ENCODE measurements at regions not wholly inside any gene's neighbourhood (a gene's known extent, or its start where the extent isn't known, plus 50 kb on each side); places are given as distances from the start of the nearest gene placed in this dataset.
"Not testable (repeated sequence)": the region's sequence is repeated elsewhere in the genome, so short reads cannot be mapped to it uniquely, and the experiment has no call there.

DNA sequence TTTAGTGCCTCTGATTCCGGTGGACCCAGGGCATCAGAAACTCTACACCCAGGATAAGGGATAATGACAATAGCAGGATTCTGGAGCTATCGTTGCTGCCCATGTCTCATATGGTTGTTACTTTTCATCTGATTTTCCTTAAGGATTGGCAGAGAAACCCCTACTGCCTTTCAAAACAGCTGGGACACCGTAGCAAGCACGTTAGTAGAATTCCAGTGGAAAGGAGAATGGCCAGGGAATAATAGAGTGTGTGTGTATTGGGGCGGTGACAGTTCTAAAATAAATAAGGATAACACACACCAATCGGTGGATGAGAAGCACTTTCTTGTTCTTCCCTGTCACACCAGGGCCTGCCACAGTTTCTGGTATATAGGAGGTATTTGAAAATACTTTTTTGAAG lies 251.8 kb downstream of the HAPSTR1 start:
- DNase-seq (ENCODE audit: low spot score), result no peak

DNA sequence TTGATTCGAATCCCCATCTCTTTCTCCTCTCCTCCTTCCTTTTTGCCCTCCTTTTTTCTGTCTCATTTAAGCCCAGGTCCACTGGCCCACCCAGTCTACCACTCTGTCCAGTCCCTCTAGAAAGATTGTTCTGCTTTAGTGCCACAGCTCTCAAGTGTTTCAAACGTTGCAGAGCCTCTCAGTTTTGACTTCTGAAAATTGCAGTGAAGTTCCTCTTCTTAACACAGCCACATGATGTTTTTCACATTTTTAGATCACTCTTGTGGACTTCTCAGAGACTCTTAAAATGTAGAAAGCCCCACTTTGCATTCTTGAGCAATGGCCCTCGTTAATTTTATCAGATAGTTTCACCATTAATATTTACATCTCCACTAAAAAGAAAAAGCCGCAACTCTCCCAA lies 253.1 kb downstream of the HAPSTR1 start:
- DNase-seq (ENCODE audit: low spot score), result no peak

DNA sequence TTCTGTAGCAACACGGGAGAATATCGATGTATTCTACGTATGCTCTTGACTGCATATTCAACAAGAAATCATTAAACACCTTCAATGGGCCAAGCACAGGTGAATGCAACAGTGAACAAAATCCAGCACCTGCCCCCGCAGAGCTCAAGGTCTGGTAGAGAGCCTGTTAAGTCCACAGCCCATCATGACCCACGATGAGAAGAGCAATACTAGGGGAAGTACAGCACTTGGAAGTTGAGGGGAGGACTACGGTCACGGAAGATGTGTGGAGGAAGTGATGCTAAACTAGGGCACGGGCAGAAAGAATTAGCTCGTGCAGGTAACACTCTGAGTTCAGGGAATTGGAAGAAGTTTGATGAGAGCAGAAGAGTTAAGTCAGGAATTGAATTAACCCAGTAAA lies 253.6 kb downstream of the HAPSTR1 start:
- no peak for DNase-seq (ENCODE audit: low spot score)

DNA sequence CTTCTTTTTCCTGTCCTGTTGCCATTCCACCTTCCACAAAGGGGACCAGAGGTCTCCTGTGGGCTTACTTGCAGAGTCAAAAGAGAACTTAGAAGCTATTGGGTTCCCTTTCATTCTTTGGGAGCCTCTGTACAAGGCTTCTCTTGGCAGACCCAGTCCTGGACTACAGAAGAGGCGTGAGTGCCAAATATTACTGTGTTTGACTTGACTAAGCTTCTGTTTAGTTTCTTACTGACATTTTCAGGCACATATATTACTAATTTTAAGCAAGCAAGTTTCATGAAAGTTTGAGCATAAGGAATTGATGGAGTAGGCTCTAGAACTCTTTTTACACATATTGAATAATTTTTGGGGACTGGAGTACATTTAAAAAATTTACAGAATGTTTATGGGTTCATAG lies 254.4 kb downstream of the HAPSTR1 start:
- DNase-seq (ENCODE audit: low spot score), result no peak

DNA sequence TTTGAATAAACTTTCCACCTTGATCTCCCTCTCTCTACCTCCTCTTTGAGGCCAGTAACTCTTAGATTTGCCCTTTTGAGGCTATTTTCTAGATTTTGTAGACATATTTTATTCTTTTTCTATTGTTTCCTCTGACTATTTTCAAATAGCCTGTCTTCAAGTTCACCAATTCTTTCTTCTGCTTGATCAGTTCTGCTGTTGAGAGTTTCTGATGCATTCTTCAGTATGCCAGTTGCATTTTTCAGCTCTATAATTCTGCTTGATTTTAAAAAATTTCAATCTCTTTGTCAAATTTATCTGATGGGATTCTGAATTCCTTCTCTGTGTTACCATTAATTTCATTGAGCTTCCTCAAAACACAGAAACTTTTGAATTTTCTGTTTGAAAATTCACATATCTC lies 257.5 kb downstream of the HAPSTR1 start:
- DNase-seq (ENCODE audit: low spot score), result no peak

DNA sequence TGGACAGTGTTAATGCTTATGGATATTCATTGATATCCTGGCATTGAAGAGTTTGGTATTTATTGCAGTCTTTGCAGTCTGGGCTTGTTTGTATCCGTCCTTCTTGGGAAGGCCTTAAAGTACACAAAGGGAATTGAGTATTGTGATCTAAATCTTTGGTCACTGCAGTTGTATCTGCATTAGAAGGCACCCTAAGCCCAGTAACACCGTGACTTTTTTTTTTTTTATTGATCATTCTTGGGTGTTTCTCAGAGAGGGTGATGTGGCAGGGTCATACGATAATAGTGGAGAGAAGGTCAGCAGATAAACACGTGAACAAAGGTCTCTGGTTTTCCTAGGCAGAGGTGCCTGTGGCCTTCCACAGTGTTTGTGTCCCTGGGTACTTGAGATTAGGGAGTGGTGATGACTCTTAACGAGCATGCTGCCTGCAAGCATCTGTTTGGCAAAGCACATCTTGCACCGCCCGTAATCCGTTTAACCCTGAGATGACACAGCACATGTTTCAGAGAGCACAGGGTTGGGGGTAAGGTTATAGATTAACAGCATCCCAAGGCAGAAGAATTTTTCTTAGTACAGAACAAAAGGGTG lies 258.0 kb downstream of the HAPSTR1 start:
- not testable (repeated sequence) for DNase-seq (ENCODE audit: low spot score)

DNA sequence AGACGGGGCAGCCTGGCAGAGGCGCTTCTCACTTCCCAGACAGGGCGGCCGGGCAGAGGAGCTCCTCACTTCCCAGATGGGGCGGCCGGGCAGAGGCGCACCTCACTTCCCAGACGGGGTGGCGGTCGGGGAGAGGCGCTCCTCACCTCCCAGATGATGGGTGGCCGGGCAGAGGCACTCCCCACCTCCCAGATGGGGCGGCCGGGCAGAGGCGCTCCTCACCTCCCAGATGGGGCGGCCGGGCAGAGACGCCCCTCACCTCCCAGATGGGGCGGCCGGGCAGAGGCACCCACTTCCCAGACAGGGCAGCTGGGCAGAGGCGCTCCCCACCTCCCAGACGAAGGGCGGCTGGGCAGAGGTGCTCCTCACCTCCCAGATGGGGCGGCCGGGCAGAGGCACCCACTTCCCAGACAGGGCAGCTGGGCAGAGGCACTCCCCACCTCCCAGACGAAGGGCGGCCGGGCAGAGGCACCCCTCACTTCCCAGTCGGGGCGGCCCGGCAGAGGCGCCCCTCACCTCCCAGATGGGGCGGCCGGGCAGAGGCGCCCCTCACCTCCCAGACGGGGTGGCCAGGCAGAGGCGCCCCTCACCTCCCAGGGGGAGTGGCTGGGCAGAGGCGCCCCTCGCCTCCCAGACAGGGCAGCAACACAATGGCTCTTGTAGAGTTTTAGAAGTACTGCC lies 258.8 kb downstream of the HAPSTR1 start:
- not testable (repeated sequence) for DNase-seq (ENCODE audit: low spot score)

DNA sequence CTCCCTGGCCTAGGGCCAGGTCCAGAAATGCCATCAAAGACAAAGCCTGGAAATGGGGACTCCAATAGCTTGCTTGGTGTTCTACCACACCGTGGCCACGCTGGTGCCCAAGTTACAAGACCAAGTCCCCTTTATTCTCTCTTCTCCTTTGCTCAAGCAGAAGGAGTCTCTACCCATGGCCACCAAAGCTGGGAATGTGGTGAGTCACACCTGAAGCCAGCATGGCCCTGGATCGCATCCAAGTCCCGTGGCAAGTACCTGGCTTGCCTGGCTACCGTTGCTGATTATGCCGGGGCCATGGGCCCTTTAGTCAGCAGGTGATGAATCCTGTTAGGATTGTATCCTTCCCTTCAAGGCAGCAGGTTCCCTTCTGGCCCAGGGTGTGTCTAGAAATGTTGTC lies 260.0 kb downstream of the HAPSTR1 start:
- no peak for DNase-seq (ENCODE audit: low spot score)

DNA sequence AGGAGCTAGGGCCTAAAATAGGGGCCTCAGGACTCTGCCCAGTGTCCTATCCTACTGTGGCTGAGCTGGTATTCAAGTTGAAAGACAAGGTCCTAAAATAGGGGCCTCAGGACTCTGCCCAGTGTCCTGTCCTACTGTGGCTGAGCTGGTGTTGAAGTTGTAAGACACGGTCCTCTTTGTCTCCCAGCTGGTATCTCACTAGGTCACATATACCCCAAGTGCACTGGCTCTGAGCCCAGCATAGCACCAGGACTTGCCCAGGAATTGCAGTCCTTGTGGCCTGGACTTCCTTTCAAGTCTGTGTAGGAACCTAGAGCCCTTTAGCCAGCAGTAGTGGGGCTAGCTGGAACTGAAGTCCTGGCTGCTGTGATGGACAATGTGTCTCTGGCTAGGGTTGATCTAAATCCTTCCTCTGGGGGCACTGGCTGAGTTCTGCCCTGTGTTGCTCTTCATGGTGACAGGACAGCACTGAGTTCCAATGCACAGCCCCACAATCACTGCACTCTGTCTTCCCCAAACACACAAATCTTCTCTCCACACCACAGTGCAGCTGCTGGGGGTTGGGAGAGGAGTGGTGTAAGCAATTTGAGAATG lies 260.5 kb downstream of the HAPSTR1 start:
- no peak for DNase-seq (ENCODE audit: low spot score)

DNA sequence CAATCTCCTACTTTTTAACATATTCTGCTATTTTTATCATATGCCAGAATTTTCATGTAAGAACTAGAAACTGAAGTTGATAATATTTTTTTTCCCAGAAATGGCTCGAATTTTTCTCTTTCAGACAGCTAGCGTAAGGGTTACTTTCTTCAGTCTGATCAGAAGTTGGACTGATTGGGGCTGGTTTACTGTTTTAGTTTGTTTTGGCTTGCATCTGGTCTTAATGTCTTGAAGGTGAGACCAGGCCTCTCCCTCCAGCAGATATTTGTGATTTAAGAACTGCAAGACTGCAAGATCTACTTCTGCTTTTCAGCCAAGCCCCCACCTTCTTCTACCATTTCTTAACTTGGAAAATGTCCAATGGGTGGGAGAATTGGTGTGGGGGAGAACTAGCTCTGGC lies 266.4 kb downstream of the HAPSTR1 start:
- DNase-seq (ENCODE audit: low spot score), result no peak

DNA sequence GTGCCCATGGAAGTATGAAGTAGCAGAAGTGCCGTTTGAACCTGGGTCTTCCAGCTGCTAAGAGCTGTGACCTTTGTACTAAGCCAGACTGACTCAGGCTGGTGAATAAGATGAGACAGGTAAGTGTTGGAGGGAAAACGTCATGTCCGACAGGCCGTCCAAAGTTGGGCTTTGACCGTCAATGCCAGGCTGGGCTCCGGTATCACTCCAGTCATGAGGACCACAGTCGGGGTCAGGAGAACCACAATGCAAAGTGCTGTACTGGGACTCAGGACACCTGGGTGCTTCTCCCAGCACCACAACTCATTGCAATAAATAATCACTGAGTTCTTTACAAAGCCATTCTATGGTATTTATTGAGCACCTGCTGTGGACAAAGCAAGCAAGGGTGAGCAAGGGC lies 268.6 kb downstream of the HAPSTR1 start:
- DNase-seq (ENCODE audit: low spot score), result no peak

DNA sequence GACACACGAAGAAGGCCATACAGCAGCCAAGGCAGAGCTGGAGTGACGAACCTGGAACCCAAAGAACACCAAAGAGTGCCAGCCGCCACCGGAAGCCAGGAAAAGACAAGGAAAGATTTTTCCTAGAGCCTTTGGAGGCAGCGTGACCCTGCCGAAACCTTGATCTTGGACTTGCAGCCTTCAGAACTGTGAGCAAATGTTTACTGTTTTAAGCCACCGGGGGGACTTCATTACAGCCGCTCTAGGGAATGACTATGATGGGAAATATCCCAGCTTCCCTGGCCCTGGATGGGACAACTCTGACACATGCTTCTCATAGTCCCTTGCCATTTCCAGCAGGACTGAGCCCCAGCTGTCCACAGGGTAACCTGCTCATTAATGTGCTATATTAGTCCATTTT lies 270.6 kb downstream of the HAPSTR1 start:
- no peak for DNase-seq (ENCODE audit: low spot score)

DNA sequence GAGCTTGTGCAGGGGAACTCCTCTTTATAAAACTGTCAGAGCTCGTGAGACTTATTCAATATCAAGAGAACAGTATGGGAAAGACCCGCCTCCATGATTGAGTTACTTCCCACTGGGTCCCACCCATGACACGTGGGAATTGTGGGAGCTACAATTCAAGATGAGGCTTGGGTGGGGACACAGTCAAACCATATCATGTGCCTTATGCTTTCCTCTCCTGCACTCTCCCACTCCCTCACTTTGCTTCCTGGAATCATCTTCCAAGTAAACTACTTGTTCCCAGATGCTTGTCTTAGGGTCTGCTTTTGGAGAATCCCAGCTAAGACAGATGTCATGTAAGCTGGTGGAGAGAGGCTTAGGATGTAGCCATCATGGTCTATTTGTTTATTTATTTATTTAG lies 271.2 kb downstream of the HAPSTR1 start:
- no peak for DNase-seq (ENCODE audit: low spot score)

DNA sequence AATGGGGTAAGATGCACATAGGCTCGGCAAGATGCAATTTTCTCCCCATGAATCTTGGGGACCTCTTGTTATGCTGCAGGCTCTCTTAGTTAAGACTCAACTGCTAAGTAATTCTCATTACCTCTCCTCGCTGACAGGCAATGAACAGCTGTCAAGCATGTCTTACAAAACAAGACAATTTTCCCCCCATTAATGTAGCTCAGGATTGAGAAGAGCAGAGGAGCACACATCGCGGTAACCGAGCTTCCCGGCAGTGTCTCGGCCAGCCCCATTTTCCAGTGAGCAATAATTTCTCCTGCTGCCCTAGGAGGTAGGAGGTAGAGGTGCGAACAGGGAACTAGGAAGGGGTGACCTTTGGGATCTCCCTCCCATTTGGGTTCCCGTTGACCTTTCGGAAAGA lies 272.1 kb downstream of the HAPSTR1 start:
- no peak for DNase-seq (ENCODE audit: low spot score)

DNA sequence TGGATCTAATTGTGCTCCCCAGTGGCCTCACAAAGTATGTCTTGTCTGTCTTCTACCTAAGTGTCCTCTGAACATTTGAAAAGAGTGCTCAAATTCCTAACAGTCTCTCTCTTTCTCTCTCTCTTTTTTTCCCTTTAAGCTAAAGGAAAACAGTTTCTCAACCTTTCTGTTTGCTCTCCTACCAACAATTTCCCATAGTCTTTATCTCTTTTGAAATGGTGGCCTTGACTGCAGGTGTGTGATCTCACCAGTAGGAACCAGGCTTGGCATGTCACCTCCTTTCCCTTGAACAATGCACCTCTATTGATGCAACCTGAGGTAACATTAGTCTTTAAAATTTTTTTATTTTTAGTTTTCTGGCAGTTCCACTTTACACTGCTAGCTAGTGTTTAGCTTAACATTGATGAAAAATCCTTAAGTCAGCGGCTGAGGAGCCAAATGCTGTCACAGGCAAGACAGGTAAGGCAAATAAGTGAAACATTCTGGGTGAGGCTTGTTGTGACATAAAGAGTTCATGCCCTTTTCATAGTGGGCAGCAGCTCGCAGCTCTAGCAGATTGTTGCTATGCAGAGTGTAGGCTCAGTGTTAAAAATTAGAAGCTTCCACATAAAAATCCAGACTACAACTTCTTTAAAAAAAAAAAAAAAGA lies 273.4 kb downstream of the HAPSTR1 start:
- DNase-seq (ENCODE audit: low spot score), result no peak

DNA sequence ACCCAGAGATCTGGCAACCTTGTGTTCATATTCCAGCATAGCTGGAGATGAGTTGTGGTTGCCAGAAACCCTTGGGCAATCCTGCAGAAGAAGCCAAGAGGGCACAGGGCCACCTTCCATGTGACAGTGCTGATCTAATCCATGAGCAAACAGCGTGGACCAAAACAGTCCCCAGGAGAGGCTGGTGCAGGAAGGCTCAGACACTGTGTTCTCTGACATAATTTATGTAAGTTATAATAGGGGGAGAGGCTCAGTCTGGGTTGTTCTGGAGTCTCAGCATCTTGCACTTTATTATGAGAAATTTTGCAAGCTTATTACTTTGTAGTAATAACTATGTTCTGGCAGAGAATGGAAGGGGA lies 273.9 kb downstream of the HAPSTR1 start:
- no peak for DNase-seq (ENCODE audit: low spot score)

DNA sequence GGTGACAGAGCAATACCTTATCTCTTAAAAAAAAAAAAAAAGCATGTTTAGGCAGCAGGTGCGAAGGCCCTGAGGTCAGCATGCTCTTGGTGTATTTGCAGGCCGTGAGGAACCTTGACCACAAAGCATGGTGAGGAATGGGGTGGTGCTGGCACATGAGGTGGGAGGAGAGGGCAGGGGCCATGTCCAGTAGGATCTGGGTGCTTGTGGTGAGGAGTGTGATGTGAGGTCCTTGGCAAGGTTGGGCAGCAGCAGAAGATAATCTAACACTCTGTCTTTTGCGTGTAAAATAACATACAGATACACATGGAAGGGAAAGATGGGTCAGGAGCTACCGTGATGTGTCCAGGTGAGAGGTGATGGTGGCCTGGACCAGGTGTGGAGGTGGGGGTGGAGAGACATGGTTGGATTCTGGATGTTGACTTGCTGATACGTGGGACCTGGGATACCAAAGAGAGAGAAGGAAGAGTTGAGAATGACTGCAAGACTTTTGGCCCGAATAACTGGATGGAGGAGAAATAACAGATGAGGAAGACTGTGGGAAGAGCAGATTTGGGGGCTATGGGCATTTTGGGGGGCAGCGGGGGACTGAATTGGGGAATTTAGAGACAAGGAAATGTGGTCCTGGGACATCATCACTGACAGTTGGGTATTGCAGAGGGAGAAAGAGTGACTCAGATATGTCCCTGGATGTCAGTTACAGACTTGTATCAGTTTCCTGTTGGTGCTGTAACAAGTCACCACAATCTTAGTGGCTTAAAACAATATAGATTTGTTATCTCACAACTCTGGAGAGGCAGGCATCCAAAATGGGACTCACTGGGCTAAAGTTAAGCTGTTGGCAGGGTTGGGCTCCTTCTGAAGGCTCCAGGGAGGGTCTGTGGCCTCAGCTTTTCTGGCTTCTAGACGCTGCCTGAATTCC lies 274.9 kb downstream of the HAPSTR1 start:
- no peak for DNase-seq (ENCODE audit: low spot score)

DNA sequence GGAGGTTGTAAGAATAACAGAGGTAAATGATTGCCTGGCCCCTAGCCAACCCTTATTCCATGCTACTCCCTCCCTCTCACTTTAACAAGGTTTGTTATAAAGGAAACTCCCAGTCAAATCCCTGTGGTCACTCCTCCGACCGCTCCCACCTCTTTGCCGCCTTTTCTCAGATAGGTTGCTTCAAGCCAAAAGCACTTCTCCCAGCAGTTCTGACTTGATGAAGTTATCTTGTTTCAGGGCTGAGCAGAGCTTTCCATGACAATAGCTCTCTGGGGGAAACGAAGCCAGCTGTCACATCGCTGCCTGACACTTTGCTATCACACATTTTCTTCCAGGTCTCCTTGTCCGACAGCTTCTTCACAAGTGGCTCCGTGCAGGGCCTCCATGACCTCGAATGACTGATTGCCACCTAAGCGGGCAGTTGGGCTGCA lies 278.6 kb downstream of the HAPSTR1 start:
- DNase-seq (ENCODE audit: low spot score), result no peak

DNA sequence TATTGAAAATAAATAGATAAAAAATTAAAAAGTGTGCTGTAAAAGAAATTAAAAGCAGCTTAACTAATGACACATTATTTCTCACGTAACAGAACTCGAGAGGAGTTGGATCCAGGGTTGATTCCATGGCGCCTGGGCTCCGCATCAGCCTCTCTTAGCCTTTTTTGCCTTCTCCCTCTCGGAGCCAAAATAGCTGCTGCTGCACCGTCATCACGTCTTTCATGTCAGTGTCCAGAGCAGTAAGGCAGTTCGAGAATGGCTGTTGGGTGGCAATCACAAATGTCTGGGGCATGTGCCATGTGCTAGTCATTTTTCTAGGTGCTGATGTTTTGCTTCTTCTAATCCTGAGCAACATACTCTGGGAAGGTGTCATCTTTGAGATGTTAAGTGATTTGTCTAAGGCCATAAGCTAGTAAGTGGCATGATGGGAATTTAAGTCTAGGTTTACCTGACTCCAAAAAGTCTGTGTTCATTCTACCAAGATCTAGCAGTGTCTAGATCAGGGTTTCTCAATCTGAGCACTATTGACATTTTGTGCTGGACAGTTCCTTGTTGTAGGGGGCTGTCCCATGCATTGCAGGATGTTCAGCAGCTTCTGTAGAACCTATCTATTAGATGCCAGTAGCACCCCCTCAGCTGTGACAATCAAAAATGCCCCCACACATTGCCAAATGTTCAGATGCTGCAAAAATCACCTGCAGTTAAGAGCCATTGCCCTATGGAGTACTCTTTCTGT lies 280.4 kb downstream of the HAPSTR1 start:
- DNase-seq (ENCODE audit: low spot score), result no peak

DNA sequence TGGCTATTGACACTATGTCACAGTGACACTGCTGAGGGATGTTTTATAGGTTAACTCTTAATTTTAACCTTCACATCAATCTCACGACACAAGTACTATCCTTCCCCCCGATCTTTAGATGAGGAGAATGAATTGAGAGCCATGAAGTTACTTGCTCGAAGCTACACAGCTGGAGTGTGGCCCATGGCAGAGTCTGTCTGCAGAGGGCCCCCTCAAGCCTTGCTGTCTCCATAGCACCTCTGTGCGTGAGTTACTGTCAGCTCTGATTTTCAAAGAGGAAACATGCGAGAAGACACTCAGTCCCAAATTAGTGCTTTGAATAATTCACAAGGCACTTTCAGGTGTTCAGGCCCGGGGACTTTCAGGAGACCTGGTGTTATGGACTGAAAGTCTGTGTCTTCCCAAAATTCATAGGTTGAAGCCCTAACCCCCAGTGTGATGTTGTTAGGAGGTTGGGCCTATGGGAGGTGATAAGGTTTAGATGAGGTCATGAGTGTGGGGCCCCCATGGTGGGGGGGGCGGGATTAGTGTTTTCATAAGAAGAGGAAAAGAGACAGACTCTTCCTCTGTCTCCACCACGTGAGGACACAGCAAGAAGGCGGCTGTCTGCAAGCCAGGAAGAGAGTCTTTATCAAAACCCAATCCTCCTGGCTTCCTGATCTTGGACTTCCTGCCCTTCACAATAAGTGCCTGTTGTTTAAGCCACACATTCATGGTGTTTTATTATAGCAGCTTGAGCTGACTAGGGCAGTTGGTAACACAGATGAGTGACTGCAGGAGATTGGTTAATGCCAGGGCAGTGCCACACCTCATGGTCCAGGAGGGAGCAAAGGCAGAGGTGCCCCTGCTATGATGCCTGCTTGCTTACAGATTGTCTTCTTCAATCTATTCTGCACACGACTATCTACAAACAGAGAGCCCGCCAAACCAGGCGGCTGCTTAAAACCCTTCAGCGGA lies 281.8 kb downstream of the HAPSTR1 start:
- DNase-seq (ENCODE audit: low spot score), result no peak
